PC-3 (cell line): ENCODE measurements at regions not wholly inside any gene's neighbourhood (a gene's known extent, or its start where the extent isn't known, plus 50 kb on each side); places are given as distances from the start of the nearest gene placed in this dataset.

Source experiments
- EZH2 ChIP-seq: fragments of 300-600 bp; sonication (generic); IDR thresholded peaks from one replicate; pipeline ENCODE4 v1.6.1; 2017; ENCODE audit warnings: antibody characterized with exemption, mild to moderate bottlenecking, low read length; ENCODE audit not compliant: unreplicated experiment
- EZH2phosphoT487 ChIP-seq: fragments of 300-600 bp; sonication (generic); IDR thresholded peaks from 2 replicates; pipeline ENCODE4 v1.6.1; 2018; ENCODE audit warnings: mild to moderate bottlenecking, antibody characterized with exemption, low read length, borderline replicate concordance
- TF ChIP-seq, protein P1 (sequence below): fragments of 300-600 bp; sonication (generic); conservative IDR thresholded peaks from 2 replicates; pipeline ENCODE4 v1.5.1; 2017; ENCODE audit warnings: antibody characterized with exemption, low read depth, mild to moderate bottlenecking, low read length

DNA sequence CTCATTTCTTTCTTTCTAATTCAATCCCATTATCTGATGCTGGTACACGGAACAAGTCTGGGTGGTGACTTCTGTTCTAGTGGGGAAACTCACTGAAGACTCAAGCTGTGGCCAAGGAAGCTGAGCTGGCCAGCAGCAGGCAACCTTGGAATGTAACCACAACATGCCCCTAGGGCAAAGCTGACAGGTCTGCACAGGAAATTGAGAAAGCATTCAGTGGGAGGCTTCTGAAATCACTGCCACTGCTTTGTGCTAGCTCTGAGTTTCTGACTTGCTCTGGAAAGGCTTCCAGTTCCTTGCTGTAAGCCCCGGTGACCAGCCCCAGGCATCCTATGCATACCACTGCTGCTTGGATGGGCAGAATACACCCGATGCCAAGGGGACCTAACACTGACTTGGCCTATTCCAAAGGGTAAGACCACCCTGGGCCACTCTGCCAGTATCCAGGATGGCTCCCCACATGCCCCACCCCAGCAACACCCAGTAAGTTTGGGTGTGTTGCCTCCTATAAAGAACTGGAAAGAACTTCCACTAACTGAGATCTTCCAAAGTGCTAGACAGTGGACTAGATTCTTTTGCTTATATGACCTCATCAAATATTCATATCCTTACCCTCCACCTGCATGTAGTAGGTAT lies 84.5 kb upstream of the CDKN3 start:
- TF ChIP-seq, protein P1, sequence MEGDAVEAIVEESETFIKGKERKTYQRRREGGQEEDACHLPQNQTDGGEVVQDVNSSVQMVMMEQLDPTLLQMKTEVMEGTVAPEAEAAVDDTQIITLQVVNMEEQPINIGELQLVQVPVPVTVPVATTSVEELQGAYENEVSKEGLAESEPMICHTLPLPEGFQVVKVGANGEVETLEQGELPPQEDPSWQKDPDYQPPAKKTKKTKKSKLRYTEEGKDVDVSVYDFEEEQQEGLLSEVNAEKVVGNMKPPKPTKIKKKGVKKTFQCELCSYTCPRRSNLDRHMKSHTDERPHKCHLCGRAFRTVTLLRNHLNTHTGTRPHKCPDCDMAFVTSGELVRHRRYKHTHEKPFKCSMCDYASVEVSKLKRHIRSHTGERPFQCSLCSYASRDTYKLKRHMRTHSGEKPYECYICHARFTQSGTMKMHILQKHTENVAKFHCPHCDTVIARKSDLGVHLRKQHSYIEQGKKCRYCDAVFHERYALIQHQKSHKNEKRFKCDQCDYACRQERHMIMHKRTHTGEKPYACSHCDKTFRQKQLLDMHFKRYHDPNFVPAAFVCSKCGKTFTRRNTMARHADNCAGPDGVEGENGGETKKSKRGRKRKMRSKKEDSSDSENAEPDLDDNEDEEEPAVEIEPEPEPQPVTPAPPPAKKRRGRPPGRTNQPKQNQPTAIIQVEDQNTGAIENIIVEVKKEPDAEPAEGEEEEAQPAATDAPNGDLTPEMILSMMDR: no peak
- TF ChIP-seq EZH2 (no peak), EZH2phosphoT487 (no peak)
